ENCODE measurements at regions not wholly inside any gene's neighbourhood (a gene's known extent, or its start where the extent isn't known, plus 50 kb on each side); places are given as distances from the start of the nearest gene placed in this dataset.

DNA sequence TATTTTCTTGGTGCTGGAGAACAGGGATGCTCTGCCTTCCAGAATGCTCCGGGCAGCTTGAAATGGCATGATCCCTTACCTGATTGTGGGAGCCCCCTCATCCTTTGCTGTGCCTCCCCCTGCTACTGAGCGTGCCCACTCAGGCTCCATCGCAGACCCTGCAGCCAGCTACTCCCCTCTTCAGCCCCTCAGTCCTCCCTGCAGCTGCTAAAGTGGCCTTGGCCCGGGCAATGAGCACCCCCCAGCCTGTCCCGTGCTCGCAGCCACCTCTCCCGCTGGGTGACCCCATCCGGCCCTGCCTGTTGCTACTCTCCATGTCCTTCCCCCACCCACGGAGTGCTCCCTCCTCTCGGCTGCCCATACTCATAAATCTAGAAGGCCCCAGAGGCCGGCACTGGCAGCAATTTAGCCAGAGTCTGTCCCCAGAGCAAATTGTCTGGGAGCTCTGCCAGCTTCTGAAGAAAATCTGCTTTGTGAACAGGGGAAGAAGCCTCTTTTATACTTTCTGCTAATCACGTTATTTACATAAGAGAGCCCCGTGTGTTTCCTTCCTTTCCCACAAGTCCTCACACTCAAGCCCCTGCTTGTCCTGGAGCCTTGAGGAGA is 143.7 kb upstream of the FRMD6 start:
- Histone ChIP-seq H3K27me3 (ENCODE audit: control insufficient read depth, insufficient read depth, low read length) (no peaks in the 10 kb centered on the region), H3K36me3 (ENCODE audit: control insufficient read depth, insufficient read depth, low read length) (no peaks in the 10 kb centered on the region), H3K4me3 (ENCODE audit: low read depth, low read length) (no peak overlapping the region)
- DNase-seq (ENCODE audit: low read depth), result no peak
- TF ChIP-seq, protein P1, sequence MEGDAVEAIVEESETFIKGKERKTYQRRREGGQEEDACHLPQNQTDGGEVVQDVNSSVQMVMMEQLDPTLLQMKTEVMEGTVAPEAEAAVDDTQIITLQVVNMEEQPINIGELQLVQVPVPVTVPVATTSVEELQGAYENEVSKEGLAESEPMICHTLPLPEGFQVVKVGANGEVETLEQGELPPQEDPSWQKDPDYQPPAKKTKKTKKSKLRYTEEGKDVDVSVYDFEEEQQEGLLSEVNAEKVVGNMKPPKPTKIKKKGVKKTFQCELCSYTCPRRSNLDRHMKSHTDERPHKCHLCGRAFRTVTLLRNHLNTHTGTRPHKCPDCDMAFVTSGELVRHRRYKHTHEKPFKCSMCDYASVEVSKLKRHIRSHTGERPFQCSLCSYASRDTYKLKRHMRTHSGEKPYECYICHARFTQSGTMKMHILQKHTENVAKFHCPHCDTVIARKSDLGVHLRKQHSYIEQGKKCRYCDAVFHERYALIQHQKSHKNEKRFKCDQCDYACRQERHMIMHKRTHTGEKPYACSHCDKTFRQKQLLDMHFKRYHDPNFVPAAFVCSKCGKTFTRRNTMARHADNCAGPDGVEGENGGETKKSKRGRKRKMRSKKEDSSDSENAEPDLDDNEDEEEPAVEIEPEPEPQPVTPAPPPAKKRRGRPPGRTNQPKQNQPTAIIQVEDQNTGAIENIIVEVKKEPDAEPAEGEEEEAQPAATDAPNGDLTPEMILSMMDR (IDR thresholded peaks at IDR 0.05; ENCODE audit: insufficient read depth, low read length, poor library complexity, severe bottlenecking), result no peak

DNA sequence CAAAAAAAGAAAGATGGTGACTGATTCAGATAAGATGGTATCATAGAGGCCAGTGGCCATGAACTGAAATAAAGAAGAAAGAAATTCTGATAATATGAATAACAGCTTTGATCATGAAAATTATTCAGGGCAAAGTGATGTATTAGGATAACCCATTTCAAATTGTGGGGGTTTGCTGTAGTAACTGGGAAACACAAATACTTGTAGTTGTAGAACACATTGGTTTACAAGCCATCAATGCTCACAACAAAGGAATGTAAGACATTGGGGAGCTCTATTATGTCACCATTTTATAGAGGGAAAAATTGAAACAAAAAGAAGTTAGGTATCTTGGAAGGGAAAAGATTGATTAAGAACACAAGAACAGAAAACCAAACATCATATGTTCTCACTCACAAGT is 140.4 kb upstream of the FRMD6 start:
- Histone ChIP-seq H3K27me3 (ENCODE audit: control insufficient read depth, insufficient read depth, low read length) (no peaks in the 10 kb centered on the region), H3K4me3 (ENCODE audit: low read depth, low read length) (no peak overlapping the region), H3K36me3 (ENCODE audit: control insufficient read depth, insufficient read depth, low read length) (no peaks in the 10 kb centered on the region)
- no peak for DNase-seq (ENCODE audit: low read depth)
- TF ChIP-seq, protein P1 (IDR thresholded peaks at IDR 0.05; ENCODE audit: insufficient read depth, low read length, poor library complexity, severe bottlenecking), result no peak

DNA sequence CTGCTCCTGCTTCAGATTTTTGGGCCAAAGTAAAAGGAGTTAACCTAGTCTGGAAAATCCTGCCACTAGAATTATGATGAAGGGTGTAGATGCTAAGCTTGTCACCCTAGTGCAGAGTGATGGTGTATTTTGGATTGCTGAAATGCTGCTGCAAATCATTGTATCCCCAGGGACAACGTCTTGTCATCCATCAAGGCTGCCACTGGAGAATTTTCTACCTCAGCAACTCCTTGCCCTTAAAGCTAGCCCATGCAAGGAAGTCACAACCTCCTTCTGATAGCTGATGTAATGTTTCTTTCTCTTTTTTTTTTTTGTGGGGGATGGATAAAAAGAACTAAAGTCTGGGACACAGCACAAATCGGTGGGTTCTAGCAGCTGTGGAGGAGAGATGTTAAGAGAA is 139.4 kb upstream of the FRMD6 start:
- DNase-seq (ENCODE audit: low read depth), result no peak
- H3K36me3 ChIP-seq (ENCODE audit: control insufficient read depth, insufficient read depth, low read length), result no peaks in the 10 kb centered on the region
- TF ChIP-seq, protein P1 (IDR thresholded peaks at IDR 0.05; ENCODE audit: insufficient read depth, low read length, poor library complexity, severe bottlenecking), result no peak
- no peak overlapping the region for H3K4me3 ChIP-seq (ENCODE audit: low read depth, low read length)
- no peaks in the 10 kb centered on the region for H3K27me3 ChIP-seq (ENCODE audit: control insufficient read depth, insufficient read depth, low read length)

DNA sequence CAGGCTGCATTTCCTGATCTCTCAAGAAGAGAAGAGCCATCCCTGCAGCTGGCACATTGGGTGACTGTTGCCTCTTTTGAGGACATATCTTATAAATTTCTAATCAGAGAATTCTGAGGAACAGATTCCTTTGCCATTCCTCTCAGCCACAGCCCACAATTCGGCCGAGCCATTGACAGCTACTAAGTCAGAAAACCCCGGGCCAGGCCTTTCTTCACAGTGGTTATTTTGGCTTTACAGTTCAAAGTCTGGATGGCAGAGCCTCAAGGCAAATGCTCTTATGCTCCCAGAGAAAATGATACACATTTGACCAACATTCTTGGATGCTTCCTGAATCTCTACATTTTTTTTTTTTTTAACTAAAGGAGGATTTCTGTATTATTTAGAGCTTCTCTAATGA is 138.4 kb upstream of the FRMD6 start:
- TF ChIP-seq, protein P1 (IDR thresholded peaks at IDR 0.05; ENCODE audit: insufficient read depth, low read length, poor library complexity, severe bottlenecking), result no peak
- Histone ChIP-seq H3K36me3 (ENCODE audit: control insufficient read depth, insufficient read depth, low read length) (no peaks in the 10 kb centered on the region), H3K27me3 (ENCODE audit: control insufficient read depth, insufficient read depth, low read length) (no peaks in the 10 kb centered on the region), H3K4me3 (ENCODE audit: low read depth, low read length) (no peak overlapping the region)
- DNase-seq (ENCODE audit: low read depth), result no peak

DNA sequence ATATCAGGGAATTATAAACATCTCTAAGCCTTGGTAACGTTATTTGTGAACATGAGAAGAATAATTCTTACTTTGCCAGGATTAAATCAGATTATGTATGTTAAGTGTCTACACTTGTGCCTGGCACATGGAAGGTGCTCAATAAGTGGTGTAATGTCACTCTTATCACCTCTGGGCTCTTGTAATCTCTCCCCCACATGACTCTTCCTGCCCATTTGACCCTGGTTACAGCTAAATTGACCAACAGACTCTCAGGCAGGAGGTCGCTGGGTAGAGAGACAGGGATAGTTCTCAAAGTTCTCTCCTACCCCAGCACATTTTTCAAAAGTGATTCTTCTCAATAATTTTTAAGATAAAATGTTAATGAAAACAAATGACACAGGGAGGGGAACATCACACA is 137.8 kb upstream of the FRMD6 start:
- no peak for DNase-seq (ENCODE audit: low read depth)
- no peak overlapping the region for H3K4me3 ChIP-seq (ENCODE audit: low read depth, low read length)
- no peaks in the 10 kb centered on the region for H3K36me3 ChIP-seq (ENCODE audit: control insufficient read depth, insufficient read depth, low read length)
- H3K27me3 ChIP-seq (ENCODE audit: control insufficient read depth, insufficient read depth, low read length), result no peaks in the 10 kb centered on the region
- TF ChIP-seq, protein P1 (IDR thresholded peaks at IDR 0.05; ENCODE audit: insufficient read depth, low read length, poor library complexity, severe bottlenecking), result no peak

DNA sequence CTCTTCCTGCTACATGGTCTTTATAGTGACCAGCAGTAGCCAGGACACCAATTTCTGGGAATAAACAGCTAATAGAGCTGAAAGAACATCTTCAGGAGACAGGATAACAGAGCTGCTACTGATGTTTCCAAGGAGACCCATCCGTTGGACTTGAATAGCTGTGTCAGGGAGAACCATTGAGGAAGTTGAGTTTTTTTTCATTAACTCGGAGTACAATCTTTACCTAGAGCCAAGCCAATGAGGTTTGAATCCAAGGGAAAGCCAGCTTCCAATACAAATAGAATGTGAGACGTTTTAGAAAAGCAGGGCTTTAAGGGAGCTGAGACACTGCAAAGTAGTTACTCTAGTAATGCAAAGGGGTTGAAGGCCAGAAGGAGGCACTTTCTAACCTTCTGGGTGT is 136.1 kb upstream of the FRMD6 start:
- H3K27me3 ChIP-seq (ENCODE audit: control insufficient read depth, insufficient read depth, low read length), result no peaks in the 10 kb centered on the region
- H3K36me3 ChIP-seq (ENCODE audit: control insufficient read depth, insufficient read depth, low read length), result no peaks in the 10 kb centered on the region
- no peak for DNase-seq (ENCODE audit: low read depth)
- TF ChIP-seq, protein P1 (IDR thresholded peaks at IDR 0.05; ENCODE audit: insufficient read depth, low read length, poor library complexity, severe bottlenecking), result no peak
- no peak overlapping the region for H3K4me3 ChIP-seq (ENCODE audit: low read depth, low read length)

Measured in kidney epithelial cell (primary cell).